ENCODE measurements at regions not wholly inside any gene's neighbourhood (a gene's known extent, or its start where the extent isn't known, plus 50 kb on each side); places are given as distances from the start of the nearest gene placed in this dataset.

DNA sequence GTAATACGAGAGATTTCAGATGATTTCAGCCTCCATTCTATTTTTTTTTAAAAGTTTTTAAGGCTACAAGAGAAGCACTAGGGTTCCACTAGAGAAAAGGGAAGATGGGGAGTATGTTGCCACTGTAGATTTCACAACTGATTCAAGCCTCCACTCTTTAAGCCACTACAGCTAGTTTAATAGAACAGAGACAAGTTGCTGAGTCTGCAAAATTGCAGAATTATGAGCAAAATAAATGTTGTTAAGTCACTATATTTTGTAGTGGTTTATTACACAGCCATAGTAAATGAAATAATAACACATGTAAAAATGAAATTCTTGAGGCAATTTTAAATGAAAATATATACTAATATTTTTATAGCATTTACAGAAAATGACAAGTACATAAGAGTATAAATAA is 96.0 kb upstream of the POT1 start:
- TF ChIP-seq SP1 (IDR thresholded peaks at IDR 0.05) (no peak), ZNF384 (IDR thresholded peaks at IDR 0.05) (no peak), TARDBP (IDR thresholded peaks at IDR 0.05) (no peak), FOXM1 (IDR thresholded peaks at IDR 0.05; ENCODE audit: borderline replicate concordance) (no peak), L3MBTL2 (conservative IDR thresholded peaks at IDR 0.05) (no peak), BHLHE40 (IDR thresholded peaks at IDR 0.05; ENCODE audit: borderline replicate concordance) (no peak), HDGF (IDR thresholded peaks at IDR 0.05; ENCODE audit: borderline replicate concordance) (no peak), FOXK2 (IDR thresholded peaks at IDR 0.05) (no peak), NFRKB (IDR thresholded peaks at IDR 0.05) (no peak), SUZ12 (IDR thresholded peaks at IDR 0.05) (no peak), LEF1 (IDR thresholded peaks at IDR 0.05; ENCODE audit: borderline replicate concordance) (no peak), FOXA1 (IDR thresholded peaks at IDR 0.05) (no peak)
- TF ChIP-seq, protein P1, sequence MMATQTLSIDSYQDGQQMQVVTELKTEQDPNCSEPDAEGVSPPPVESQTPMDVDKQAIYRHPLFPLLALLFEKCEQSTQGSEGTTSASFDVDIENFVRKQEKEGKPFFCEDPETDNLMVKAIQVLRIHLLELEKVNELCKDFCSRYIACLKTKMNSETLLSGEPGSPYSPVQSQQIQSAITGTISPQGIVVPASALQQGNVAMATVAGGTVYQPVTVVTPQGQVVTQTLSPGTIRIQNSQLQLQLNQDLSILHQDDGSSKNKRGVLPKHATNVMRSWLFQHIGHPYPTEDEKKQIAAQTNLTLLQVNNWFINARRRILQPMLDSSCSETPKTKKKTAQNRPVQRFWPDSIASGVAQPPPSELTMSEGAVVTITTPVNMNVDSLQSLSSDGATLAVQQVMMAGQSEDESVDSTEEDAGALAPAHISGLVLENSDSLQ (IDR thresholded peaks at IDR 0.05): no peak

Measured in HEK293T (cell line).